ENCODE measurements at regions not wholly inside any gene's neighbourhood (a gene's known extent, or its start where the extent isn't known, plus 50 kb on each side); places are given as distances from the start of the nearest gene placed in this dataset.

- ChIA-PET CTCF (interaction anchor here (0.6 kb wide), 1 partner anchor 7 kb away, joined by 3 read pairs; no protein-coding TSS in a partner anchor), POLR2A (no interaction called here)
- Histone ChIP-seq H3K27ac (ENCODE audit: extremely low read depth, low read depth, low read length) (no peak overlapping the region), H3K4me3 (ENCODE audit: low read depth, low read length) (no peak overlapping the region), H3K36me3 (ENCODE audit: control insufficient read depth in 2 of 2, insufficient read depth in 1 of 2, low read length in 2 of 2) (no peaks in the 10 kb centered on the region), H3K4me1 (ENCODE audit: control insufficient read depth, insufficient read depth, low read length) (no peaks in the 10 kb centered on the region), H3K9me3 (ENCODE audit: control insufficient read depth, insufficient read depth, low read depth, low read length) (no peaks in the 10 kb centered on the region)
- TF ChIP-seq ZNF239 (tag by site-specific recombination; IDR thresholded peaks at IDR 0.05) (no peak), ZNF112 (tag by site-specific recombination; IDR thresholded peaks at IDR 0.05) (no peak), ZNF621 (tag by site-specific recombination; IDR thresholded peaks at IDR 0.05) (no peak), ZSCAN30 (tag by site-specific recombination; IDR thresholded peaks at IDR 0.05) (no peak), PRDM4 (tag by site-specific recombination; IDR thresholded peaks at IDR 0.05) (no peak), ZNF266 (tag by site-specific recombination; IDR thresholded peaks at IDR 0.05; ENCODE audit: low read depth) (no peak), ZNF404 (tag by site-specific recombination; IDR thresholded peaks at IDR 0.05) (no peak), ZBTB11 (tag by site-specific recombination; conservative IDR thresholded peaks at IDR 0.05; ENCODE audit: low read depth) (no peak), ZBTB8A (tag by site-specific recombination; IDR thresholded peaks at IDR 0.05) (no peak), ZNF132 (tag by site-specific recombination; IDR thresholded peaks at IDR 0.05; ENCODE audit: borderline replicate concordance) (no peak), ZNF214 (tag by site-specific recombination; IDR thresholded peaks at IDR 0.05; ENCODE audit: borderline replicate concordance) (no peak), ZNF624 (tag by site-specific recombination; IDR thresholded peaks at IDR 0.05) (no peak), ZNF510 (tag by site-specific recombination; IDR thresholded peaks at IDR 0.05; ENCODE audit: insufficient replicate concordance) (no peak), HOXA7 (CRISPR knock-in tag; IDR thresholded peaks at IDR 0.05; ENCODE audit: borderline replicate concordance) (no peak), ZNF555 (tag by site-specific recombination; conservative IDR thresholded peaks at IDR 0.05) (no peak), ZNF623 (tag by site-specific recombination; IDR thresholded peaks at IDR 0.05) (no peak), ZNF670 (tag by site-specific recombination; IDR thresholded peaks at IDR 0.05; ENCODE audit: low read depth) (no peak)
Measured at GRCh38 chr11:33559567-33559966, 141.1 kb downstream of the C11orf91 start.

GRCh38 chr11:33558097-33558496 lies 142.5 kb downstream of the C11orf91 start:
- Histone ChIP-seq H3K27ac (ENCODE audit: extremely low read depth, low read depth, low read length) (no peak overlapping the region), H3K4me3 (ENCODE audit: low read depth, low read length) (no peak overlapping the region), H3K36me3 (ENCODE audit: control insufficient read depth in 2 of 2, insufficient read depth in 1 of 2, low read length in 2 of 2) (no peaks in the 10 kb centered on the region), H3K4me1 (ENCODE audit: control insufficient read depth, insufficient read depth, low read length) (no peaks in the 10 kb centered on the region), H3K9me3 (ENCODE audit: control insufficient read depth, insufficient read depth, low read depth, low read length) (no peaks in the 10 kb centered on the region)
- CTCF ChIA-PET = interaction anchor here (0.5 to 0.7 kb wide), 2 partner anchors 10 to 28 kb away, joined by 3 read pairs; no protein-coding TSS in a partner anchor
- POLR2A ChIA-PET = interaction anchor here (0.7 kb wide), 1 partner anchor 171 kb away, joined by 4 read pairs; no protein-coding TSS in a partner anchor
- no peak for TF ChIP-seq ZFP69B (tag by site-specific recombination; IDR thresholded peaks at IDR 0.05)
- no peak for TF ChIP-seq ZSCAN5A (tag by site-specific recombination; IDR thresholded peaks at IDR 0.05)
- TF ChIP-seq ZNF214 (tag by site-specific recombination; IDR thresholded peaks at IDR 0.05; ENCODE audit: borderline replicate concordance) = no peak
- TF ChIP-seq GFI1B (tag by site-specific recombination; IDR thresholded peaks at IDR 0.05) = no peak
- no peak for TF ChIP-seq ZNF423 (tag by site-specific recombination; IDR thresholded peaks at IDR 0.05)
- TF ChIP-seq TRIM28 (IDR thresholded peaks at IDR 0.05; ENCODE audit: borderline replicate concordance, low read length) = no peak
- TF ChIP-seq SCRT2 (tag by site-specific recombination; IDR thresholded peaks at IDR 0.05) = no peak

All from HEK293 (cell line).